Gastrocnemius medialis (tissue), 4 donors: ENCODE measurements at regions not wholly inside any gene's neighbourhood (a gene's known extent, or its start where the extent isn't known, plus 50 kb on each side); places are given as distances from the start of the nearest gene placed in this dataset.

ENCODE experiments used
- ATAC-seq, 2 donors: fragments of 150-250 bp; one replicate each; pipeline ENCODE4 v1.9.1; 2016
- DNase-seq, 2 donors: peaks; one replicate each; pipeline ENCODE4 v3.0.0-alpha.2; 2019
- H3K27ac ChIP-seq, 4 donors: fragments of 200-600 bp; sonication (generic); 1 replicate in 1 of 4; 2 replicates in 3 of 4; pipeline ENCODE4 v1.5.1; 2016 to 2018; ENCODE audit warnings: mild to moderate bottlenecking in 2 of 4, moderate library complexity in 1 of 4
- H3K27me3 ChIP-seq, 3 donors: fragments of 200-600 bp; sonication (generic) in 2 of 3; 1 replicate in 1 of 3; 2 replicates in 2 of 3; pipeline versions ENCODE4 v1.5.1 to v1.6.0; 2016 to 2019; ENCODE audit warnings: mild to moderate bottlenecking in 1 of 3, moderate library complexity in 1 of 3
- H3K36me3 ChIP-seq, 2 donors: fragments of 200-600 bp; sonication (generic) in 1 of 2; one replicate each; pipeline ENCODE4 v1.5.1; 2017 to 2018
- H3K4me1 ChIP-seq, 2 donors: fragments of 200-600 bp; sonication (generic) in 1 of 2; one replicate each; pipeline ENCODE4 v1.5.1; 2016 to 2017; ENCODE audit warnings: mild to moderate bottlenecking in 2 of 2
- H3K4me3 ChIP-seq, 4 donors: fragments of 200-600 bp; sonication (generic) in 3 of 4; 1 replicate in 1 of 4; 2 replicates in 3 of 4; pipeline ENCODE4 v1.5.1; 2016 to 2019; ENCODE audit warnings: mild to moderate bottlenecking in 2 of 4
- H3K9me3 ChIP-seq, 3 donors: fragments of 200-600 bp; sonication (generic) in 2 of 3; 1 replicate in 1 of 3; 2 replicates in 2 of 3; pipeline ENCODE4 v1.5.1; 2016 to 2019
- POLR2A ChIP-seq, 2 donors: fragments of 450-650 bp; IDR thresholded peaks; one replicate each; pipeline ENCODE4 v1.6.1; 2017; ENCODE audit warnings: antibody characterized with exemption in 2 of 2, mild to moderate bottlenecking in 2 of 2, moderate library complexity in 2 of 2
- in situ Hi-C, 4 donors: fragments of 200-750 bp; cut with MboI; loops; one replicate each; pipeline versions ENCODE4 v1.15.0 to v1.8.0; 2017; ENCODE audit warnings: low sequenced_read_pairs in 4 of 4
- intact Hi-C: fragments of 100-400 bp; cut with DNase I; formaldehyde crosslinking; loops from one replicate; pipeline ENCODE4 v1.15.1; 2023; ENCODE audit warnings: low total_unique reads
- TF ChIP-seq, protein P1 (sequence below), 5 experiments: fragments of 450-650 bp in 3 of 5; fragments of 200-600 bp in 2 of 5; sonication (generic) in 2 of 5; IDR thresholded peaks in 4 of 5; conservative IDR thresholded peaks in 1 of 5; 1 replicate in 4 of 5; 2 replicates in 1 of 5; pipeline ENCODE4 v1.5.1; 2016 to 2019; ENCODE audit warnings: antibody characterized with exemption in 5 of 5, mild to moderate bottlenecking in 3 of 5, moderate library complexity in 3 of 5

DNA sequence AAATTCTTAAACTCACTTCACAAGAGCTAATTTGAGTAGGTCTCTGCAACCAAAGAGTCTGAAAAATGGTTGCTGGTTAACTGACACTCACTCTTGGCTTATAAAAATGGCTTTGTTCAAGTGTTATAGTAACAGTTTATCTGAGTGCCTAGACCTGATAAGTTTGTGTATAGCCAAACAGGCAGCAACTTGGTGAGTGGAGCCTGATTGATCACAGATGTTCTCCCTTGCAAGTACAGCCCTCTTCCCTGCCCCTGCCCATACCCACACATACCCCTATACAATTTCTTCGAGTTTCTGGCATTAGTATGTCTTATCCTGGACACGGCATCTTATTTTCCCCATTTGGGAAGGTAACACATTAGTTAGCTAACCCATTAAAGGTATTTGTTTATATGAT, 149.5 kb downstream of the SLC16A9 start:
- Histone ChIP-seq H3K27ac (no peak overlapping the region), H3K4me1 (no peaks in the 10 kb centered on the region), H3K36me3 (no peaks in the 10 kb centered on the region), H3K9me3 (no peaks in the 10 kb centered on the region), H3K4me3 (no peak overlapping the region), H3K27me3 (no peaks in the 10 kb centered on the region)
- intact Hi-C loops (no loop called here), in situ Hi-C loops (no loop called here)
- TF ChIP-seq, protein P1, sequence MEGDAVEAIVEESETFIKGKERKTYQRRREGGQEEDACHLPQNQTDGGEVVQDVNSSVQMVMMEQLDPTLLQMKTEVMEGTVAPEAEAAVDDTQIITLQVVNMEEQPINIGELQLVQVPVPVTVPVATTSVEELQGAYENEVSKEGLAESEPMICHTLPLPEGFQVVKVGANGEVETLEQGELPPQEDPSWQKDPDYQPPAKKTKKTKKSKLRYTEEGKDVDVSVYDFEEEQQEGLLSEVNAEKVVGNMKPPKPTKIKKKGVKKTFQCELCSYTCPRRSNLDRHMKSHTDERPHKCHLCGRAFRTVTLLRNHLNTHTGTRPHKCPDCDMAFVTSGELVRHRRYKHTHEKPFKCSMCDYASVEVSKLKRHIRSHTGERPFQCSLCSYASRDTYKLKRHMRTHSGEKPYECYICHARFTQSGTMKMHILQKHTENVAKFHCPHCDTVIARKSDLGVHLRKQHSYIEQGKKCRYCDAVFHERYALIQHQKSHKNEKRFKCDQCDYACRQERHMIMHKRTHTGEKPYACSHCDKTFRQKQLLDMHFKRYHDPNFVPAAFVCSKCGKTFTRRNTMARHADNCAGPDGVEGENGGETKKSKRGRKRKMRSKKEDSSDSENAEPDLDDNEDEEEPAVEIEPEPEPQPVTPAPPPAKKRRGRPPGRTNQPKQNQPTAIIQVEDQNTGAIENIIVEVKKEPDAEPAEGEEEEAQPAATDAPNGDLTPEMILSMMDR (IDR thresholded peaks at IDR 0.05 in 4 of 5, conservative IDR thresholded peaks at IDR 0.05 in 1 of 5): no peak
- TF ChIP-seq POLR2A (IDR thresholded peaks at IDR 0.05): no peak
- no peak for ATAC-seq
- no peak for DNase-seq

DNA sequence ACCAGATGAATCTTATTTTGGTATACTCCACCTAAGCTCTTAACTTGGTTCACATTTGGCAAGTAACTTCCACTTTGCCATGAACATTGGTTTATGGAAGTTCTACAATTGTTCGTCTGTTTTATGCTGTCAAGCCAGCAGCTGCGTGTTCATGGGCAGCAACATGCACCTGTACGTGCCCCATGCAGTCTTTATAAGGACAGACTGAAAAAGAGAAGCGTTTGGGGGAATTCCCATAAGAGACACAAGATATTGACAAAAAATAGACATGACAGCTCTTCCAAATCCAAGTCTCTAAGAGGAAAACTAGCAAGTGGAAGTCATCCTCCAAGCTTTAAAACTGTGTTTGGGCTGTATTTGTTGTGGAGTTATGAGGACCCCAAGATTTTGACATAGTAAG, 151.6 kb downstream of the SLC16A9 start:
- Histone ChIP-seq H3K4me3 (no peak overlapping the region), H3K36me3 (no peaks in the 10 kb centered on the region), H3K4me1 (no peaks in the 10 kb centered on the region), H3K27me3 (no peaks in the 10 kb centered on the region), H3K9me3 (no peaks in the 10 kb centered on the region), H3K27ac (no peak overlapping the region)
- ATAC-seq: no peak
- intact Hi-C loops (no loop called here), in situ Hi-C loops (no loop called here)
- TF ChIP-seq, protein P1 (IDR thresholded peaks at IDR 0.05 in 4 of 5, conservative IDR thresholded peaks at IDR 0.05 in 1 of 5): no peak
- TF ChIP-seq POLR2A (IDR thresholded peaks at IDR 0.05): no peak
- DNase-seq: no peak

DNA sequence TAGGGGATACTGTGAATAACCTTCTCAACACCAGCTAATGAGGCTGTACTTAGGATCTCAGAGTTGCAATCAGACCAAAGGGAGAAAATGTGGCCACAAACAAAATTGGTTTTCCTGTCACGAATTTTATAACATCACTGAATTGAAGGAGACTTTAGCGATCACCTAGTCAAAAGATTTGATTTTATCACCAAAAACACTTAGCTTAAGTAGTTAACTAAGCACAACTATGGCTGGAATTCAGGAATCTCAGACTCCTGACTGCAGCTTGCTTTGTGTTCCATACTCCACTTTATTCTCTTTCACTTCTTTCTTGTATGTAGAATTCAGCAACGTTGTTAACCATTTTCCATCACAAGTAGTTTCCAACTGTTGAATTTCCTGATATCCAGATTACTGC, 152.0 kb downstream of the SLC16A9 start:
- intact Hi-C loops (no loop called here), in situ Hi-C loops (no loop called here)

DNA sequence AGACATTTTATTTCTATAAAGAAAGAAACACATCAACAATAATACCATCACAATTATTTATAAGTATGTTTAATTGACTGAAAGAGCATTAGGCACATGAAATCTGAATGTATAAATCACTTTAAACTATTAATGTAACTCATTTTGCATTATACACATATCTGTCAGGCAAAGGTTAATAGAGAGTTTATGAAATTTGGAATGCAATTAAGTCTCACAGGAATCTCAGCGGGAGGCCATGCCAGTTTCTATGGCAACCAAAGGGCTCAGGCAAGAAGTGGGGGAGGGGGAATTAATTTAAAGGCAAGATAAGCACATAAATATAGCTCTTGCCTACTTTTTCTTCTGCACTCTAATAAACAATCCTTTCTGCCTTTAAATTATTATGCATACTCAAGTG, 152.6 kb downstream of the SLC16A9 start:
- H3K4me3 ChIP-seq: no peak overlapping the region
- intact Hi-C loops: no loop called here
- H3K9me3 ChIP-seq: no peaks in the 10 kb centered on the region
- DNase-seq (no peak), ATAC-seq (no peak)
- H3K27me3 ChIP-seq: no peaks in the 10 kb centered on the region
- H3K36me3 ChIP-seq: no peaks in the 10 kb centered on the region
- in situ Hi-C loops: no loop called here
- no peaks in the 10 kb centered on the region for H3K4me1 ChIP-seq
- TF ChIP-seq, protein P1 (IDR thresholded peaks at IDR 0.05 in 4 of 5, conservative IDR thresholded peaks at IDR 0.05 in 1 of 5): no peak
- no peak for TF ChIP-seq POLR2A (IDR thresholded peaks at IDR 0.05)
- no peak overlapping the region for H3K27ac ChIP-seq

More for the DNA sequence above, 152.0 kb downstream of the SLC16A9 start:
- Histone ChIP-seq H3K27me3 (no peaks in the 10 kb centered on the region), H3K27ac (no peak overlapping the region), H3K4me1 (no peaks in the 10 kb centered on the region), H3K4me3 (no peak overlapping the region), H3K9me3 (no peaks in the 10 kb centered on the region), H3K36me3 (no peaks in the 10 kb centered on the region)
- ATAC-seq (no peak), DNase-seq (no peak)
- TF ChIP-seq, protein P1 (IDR thresholded peaks at IDR 0.05 in 4 of 5, conservative IDR thresholded peaks at IDR 0.05 in 1 of 5): no peak
- TF ChIP-seq POLR2A (IDR thresholded peaks at IDR 0.05): no peak

DNA sequence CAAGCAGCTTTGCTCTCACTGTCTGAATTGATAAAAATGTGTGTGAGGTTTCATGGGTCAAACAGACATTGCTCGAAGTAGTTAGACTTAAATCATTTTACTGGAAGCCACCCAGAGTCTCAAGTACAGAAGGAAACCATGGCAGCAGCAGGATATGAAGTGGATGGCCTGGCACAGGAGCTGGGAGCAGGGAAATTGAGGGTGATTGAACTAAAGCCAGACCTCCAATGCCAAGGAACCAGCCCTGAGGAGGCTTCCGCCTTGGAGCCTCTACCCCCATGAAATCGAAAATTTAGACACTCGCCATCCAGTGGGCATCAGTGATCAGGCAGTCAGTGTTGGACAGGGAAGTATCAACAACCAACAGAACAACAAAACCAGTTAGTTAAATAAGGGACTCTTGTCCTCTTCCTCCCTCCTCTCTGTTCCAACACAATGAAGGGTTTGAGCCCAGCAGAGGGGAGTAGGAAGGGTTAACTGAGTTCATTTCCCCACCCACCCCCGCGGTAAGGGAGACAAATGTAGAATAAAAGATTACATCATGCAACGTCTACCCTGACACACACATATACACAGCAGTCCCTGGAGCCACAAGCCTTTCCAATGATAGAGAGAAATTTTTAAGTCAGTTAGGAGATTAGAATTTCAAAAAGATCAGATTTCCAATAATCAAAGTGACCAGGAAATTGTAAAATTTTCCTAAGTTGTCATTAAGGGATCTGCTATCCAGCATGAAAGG, 156.3 kb downstream of the SLC16A9 start:
- ATAC-seq: no peak
- no peak for DNase-seq
- Histone ChIP-seq H3K4me3 (no peak overlapping the region), H3K36me3 (no peaks in the 10 kb centered on the region), H3K4me1 (no peaks in the 10 kb centered on the region), H3K27ac (no peak overlapping the region), H3K9me3 (no peaks in the 10 kb centered on the region), H3K27me3 (no peaks in the 10 kb centered on the region)
- intact Hi-C loops (no loop called here), in situ Hi-C loops (no loop called here)
- TF ChIP-seq POLR2A (IDR thresholded peaks at IDR 0.05): no peak
- TF ChIP-seq, protein P1 (IDR thresholded peaks at IDR 0.05 in 4 of 5, conservative IDR thresholded peaks at IDR 0.05 in 1 of 5): no peak
